ENCODE measurements at regions not wholly inside any gene's neighbourhood (a gene's known extent, or its start where the extent isn't known, plus 50 kb on each side); places are given as distances from the start of the nearest gene placed in this dataset.
"Not testable (repeated sequence)": the region's sequence is repeated elsewhere in the genome, so short reads cannot be mapped to it uniquely, and the experiment has no call there.

DNA sequence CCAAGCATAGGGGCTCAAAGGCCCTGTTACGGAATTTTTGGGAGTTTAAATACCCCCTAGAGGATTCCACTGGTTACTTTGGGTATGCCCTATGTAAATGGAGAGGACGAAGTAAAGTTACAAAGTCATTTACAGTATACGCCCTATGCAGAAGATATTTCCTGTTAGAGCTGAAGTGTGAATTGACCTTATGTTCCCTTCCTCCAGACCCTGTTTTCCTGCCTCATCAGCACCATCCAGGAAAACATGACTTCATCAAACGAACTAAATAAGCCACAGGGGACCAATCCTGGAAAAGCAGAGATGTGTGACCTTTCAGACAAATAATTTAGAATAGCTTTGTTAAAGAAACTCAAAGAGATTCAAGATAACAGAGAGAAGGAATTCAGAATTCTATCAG lies 177.4 kb downstream of the SQOR start:
- no peak for DNase-seq

- not testable (repeated sequence) for DNase-seq
These were observed 182.7 kb downstream of the SQOR start for GRCh38 chr15:45817578-45817977.

DNA sequence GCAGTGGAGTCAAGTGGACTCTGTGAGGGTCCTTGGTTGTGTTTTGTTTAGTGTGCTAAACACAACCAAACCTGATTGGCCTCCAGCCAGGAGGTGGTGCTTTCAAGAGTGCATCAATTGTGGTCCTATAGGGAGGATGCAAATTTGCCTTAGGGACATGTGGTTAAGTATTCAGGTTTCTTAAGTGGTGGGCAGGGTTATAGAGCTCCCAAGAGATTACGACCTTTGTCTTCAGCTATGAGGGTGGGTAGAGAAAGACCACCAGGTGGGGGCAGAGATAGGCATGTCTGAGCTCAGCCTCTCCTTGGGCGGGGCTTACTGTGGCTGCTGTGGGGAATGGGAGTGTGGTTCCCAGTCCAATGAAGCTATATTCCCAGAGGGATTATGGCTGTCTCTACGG lies 186.6 kb downstream of the SQOR start:
- no peak for DNase-seq

GRCh38 chr15:45822968-45823367 lies 188.1 kb downstream of the SQOR start:
- not testable (repeated sequence) for DNase-seq

DNA sequence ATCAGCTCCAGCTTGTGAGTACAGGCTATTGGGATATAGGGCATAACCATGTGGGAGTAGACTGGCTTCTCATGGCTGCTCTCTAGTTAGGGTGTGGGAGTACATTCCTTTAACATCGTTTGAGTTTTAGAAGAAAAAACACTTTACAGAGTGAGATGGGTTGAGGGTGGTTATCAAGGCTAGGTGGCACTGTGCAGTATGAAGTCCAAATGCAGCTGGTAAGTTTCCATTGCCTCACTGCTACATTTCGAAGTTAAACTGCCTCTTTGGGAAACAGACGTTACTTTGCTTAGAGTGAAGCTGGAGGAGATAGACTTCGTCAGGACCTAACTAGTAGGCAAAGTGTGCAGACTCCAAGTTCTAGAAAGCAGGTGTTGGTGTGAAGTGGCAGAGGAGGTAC lies 192.4 kb downstream of the SQOR start:
- DNase-seq, result no peak

- no peak for DNase-seq
These were observed 192.9 kb downstream of the SQOR start for GRCh38 chr15:45827766-45828165.

- no peak for DNase-seq
These were observed 194.7 kb downstream of the SQOR start for GRCh38 chr15:45829336-45830153.

DNA sequence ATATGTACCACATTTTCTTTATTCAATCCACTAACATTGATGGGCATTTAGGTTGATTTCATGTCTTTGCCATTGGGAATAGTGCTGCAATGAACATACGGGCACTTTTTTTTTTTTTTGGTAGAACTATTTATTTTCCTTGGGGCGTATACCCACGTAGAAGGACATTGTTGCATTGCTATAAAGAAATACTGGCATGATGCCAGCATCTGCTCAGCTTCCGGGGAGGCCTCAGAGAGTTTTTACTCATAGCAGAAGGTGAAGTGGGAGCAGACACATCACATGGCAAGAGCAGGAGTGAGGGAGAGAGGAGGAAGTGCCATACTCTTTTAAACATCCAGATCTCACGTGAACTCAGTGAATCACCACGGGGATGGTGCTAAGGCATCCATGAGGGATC lies 197.0 kb downstream of the SQOR start:
- DNase-seq, result no peak

- no peak for DNase-seq
These were observed 199.8 kb downstream of the SQOR start for GRCh38 chr15:45834622-45835021.

DNA sequence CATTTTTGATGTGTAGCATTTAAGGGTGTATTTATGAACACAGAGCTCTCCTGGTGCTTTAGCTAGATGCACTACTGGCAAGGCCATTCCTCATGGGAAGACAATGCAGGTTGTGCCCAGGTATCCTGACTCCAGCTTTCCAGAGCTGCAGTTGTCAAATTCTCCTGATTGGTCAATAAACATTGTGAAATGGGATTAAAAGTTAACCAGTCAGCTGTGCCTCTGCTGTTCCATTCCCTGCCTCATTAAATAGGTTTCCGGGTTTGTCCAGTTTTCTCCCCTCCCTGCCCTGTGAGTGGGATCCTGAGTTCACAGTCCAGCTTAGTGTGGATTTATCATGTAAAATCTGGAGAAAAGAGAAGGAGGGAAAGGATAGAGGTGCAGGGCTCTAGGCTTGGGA lies 207.3 kb downstream of the SQOR start:
- DNase-seq, result no peak

GRCh38 chr15:45847645-45848044 lies 212.8 kb downstream of the SQOR start:
- DNase-seq, result no peak

DNA sequence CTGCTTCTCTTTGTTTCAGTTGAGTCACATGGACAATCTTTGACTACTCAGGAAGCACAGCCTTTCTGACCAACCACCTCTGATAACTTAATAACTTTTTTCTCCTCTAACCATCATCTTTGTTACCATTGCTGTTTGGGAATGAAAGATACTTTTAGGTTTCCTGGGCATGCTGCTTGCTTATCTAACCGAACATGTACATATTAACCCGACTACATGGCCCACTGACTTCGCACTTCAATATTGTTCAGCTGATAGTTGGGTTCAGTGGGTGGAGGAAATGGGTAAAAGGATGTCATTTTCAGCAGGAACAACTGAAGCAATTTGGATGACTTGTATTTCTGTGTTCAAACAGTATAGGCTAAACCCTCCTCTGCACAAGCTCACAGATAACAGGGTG lies 214.3 kb downstream of the SQOR start:
- DNase-seq, result no peak

GRCh38 chr15:45854455-45855202 lies 219.8 kb downstream of the SQOR start:
- DNase-seq, result no peak

DNA sequence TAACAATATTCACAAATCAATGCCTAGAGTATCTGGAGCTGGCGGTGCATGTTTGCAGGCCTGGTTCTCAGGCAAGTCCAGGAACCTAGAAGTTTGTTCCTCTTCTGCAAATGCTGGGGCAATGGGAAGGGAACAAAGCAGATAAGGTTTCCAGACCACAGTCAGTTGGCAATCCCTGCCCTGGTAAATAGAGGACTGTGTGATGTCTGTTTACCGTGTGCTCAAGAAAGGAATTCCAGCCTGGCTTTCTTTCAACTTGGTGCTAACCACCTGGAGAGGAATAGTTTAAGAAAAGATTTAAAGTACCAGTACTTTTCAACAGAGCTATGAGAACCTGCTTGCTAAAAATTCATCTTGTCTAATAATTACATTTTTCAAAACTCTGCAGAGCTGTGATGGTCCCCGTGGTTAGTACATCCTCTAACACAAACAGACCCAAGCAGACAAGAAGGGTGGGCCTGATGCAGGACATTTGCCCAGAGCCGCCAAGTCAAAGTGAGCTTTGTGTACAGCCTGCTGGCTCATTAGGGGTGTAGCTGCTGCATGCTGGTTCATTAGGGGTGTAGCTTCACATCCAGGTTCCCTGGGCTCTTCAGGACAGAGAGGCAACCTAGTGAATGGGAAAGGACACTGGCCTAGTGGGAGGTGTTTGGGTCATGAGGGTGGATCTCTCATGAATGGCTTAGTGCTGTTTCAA lies 220.5 kb downstream of the SQOR start:
- DNase-seq, result no peak

DNA sequence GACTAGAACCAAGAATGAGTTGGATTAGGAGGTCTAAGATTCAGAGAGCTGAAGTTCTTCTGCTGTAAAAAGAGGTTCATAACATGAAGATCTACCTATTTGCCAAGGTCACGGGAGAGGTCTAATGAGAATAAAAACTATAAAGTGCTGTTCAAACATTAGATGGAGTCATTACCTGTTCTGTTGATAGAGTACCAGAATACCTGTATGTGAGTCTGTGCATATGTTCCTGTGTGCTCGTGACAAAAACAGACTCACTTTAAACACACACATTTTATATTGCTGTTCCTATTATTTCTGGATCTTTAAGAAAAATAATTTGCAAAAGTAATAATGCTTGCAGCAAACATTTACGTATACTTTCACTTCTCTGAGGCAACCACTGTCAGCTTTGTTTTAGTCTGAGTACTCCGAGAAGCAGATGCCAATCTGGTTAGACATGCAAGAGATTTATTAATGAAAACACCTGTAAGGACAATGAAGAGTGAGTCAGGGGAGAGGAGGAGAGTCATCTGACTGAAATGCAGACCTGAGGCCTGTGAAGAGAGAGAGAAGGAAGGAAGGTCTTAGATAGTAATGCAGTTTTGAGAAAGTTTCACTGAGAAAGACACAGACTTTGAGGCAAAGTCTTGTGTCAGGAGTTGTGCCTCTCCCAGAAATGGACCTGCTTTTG lies 221.2 kb downstream of the SQOR start:
- no peak for DNase-seq

- no peak for DNase-seq
These were observed 222.5 kb downstream of the SQOR start for GRCh38 chr15:45857291-45857690.

DNA sequence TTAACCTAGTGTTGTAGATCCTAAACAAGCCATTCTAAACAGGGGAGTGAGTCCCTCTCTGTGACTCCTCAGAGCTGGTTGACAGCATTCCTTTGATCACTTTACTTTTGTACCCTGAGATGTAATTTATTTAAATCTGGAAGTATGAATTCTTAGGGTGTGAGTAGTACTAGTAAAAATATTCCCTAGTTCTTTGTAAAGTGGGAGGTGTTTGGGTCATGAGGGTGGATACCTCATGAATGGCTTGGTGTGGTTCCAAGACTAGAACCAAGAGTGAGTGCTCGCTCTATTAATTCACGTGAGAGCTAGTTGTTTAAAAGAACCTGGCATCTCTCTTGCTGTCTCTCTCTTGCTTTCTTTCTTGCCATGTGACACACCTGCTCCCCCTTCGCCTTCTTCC lies 223.7 kb downstream of the SQOR start:
- DNase-seq, result no peak

- no peak for DNase-seq
These were observed 227.2 kb downstream of the SQOR start for GRCh38 chr15:45862034-45862433.

DNA sequence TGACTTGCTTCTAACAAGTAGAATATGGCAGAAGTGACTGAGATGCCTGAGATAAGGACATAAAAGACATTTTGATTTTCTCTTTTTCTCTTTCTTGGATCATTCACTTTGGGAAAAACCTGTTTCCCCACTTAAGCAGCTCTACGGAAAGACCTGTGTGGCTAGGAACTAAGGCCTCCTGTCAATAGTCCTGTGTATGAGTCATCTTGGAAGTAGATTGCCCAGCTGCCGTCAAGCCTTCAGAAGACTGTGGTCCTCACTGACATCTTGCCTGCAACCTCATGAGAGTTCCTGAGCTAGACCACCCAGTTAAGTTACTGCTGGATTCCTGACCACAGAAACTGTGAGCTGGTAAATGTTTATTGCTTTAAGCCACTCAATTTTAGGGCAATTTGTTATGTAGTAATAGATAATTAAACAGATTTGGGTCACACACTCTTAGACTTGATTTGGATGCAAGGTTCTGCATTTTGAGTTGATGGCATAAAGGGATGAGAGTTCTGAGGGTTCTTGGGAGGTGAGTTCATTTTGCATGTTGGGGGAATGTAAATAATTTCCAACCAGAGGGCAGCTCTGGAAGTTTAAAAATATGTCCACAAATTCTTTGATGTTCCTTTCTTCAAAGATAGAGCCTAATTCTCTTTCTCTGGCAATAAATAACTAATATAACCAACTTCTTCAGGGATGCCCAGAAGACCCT lies 229.2 kb downstream of the SQOR start:
- DNase-seq, result no peak

- DNase-seq, result no peak
These were observed 231.8 kb downstream of the SQOR start for GRCh38 chr15:45866616-45867015.

DNA sequence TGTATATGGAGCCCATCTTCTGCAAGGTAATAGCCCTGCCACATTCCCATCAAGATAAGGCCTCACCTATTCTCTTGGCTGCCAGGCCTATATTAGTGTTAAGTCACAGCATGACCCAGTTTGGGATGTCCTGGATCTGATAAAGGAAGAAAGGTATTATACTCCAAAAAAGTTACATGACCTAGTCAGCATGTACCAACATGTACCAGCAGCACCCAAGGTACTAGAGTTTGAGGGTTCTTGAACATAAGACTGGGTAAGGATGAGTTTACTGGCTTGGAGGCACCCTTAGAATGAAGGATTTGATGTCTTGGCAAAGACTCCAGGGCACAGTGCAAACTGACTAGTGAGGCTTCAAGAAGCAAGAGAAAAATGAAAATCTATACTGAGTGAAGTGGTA lies 232.5 kb downstream of the SQOR start:
- DNase-seq, result no peak

DNA sequence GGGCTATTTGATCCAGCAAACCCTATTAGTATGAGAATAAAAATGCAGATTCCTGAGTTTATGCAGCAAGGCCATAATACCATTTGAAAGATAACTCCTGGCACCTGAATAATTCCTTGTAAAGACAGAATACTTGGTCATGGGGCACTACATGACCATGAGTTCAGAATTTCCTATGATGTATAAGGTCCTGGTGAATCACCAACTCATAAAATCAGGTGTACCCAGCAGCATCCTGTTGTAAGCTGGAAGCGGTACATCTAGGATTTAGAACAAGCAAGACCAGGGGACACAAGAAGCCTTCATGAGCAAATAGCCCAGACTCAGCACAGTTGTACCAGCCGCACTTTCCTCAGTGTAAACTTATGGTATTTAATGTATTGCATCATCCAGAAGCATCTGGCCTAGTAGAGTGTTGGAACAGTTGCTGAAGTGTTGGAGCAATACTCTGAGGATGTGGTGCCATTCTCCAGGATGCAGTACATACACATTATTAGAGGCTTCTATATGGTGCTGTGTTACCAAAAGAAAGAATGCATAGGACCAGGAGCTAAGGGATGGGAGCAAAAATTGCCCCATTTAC lies 233.4 kb downstream of the SQOR start:
- no peak for DNase-seq

All from activated CD4-positive, CD25-positive, alpha-beta regulatory T cell treated with anti-CD3 and anti-CD28 coated beads, Interleukin-2, amount 50 U/mL, for 72 hours (primary cell).